ENCODE measurements at regions not wholly inside any gene's neighbourhood (a gene's known extent, or its start where the extent isn't known, plus 50 kb on each side); places are given as distances from the start of the nearest gene placed in this dataset.

DNA sequence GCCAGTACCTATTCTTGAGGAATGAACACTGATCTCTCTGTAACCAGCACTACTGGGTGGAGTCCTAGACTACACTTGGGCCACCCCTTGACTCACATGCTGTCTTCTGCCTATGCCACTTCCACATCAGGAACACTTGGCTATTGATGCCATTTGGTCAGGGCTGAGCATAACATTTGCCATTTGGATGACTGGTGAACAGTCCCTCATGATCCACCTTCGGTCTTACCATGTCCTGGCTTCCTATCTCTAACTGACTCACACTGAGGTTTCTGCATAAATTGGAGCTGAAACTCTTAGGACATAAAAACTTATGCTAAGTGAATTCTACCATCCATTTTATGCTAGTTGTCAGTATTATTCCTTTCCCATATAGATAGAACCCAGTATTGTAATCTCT lies 91.7 kb upstream of the PELI2 start:
- H3K79me2 ChIP-seq (ENCODE audit: low read length), result no peaks in the 10 kb centered on the region
- H3K27ac ChIP-seq (ENCODE audit: low read length), result no peak overlapping the region
- H3K9me3 ChIP-seq (ENCODE audit: low read length), result no peaks in the 10 kb centered on the region
- DNase-seq, result no peak
- no peak overlapping the region for H3K4me2 ChIP-seq (ENCODE audit: low read depth, low read length, poor library complexity, severe bottlenecking)
- H3K9me2 ChIP-seq (replicated peaks; ENCODE audit: insufficient read depth, low read length), result no peaks in the 10 kb centered on the region
- H3K9ac ChIP-seq (ENCODE audit: low read length), result no peak overlapping the region
- H2AFZ ChIP-seq (ENCODE audit: low read length), result no peak overlapping the region
- H3K36me3 ChIP-seq (ENCODE audit: insufficient read depth, low read length), result no peaks in the 10 kb centered on the region
- H3K4me3 ChIP-seq (ENCODE audit: low read length), result no peak overlapping the region
- no peaks in the 10 kb centered on the region for H3K4me1 ChIP-seq (ENCODE audit: low read length)
- H3K27me3 ChIP-seq (ENCODE audit: low read length), result 0 out of 2 replicates have a peak, but pooled peaks cover 3% of the 10 kb centered on the region
- H4K20me1 ChIP-seq (ENCODE audit: insufficient read depth, low read depth, low read length), result no peaks in the 10 kb centered on the region

DNA sequence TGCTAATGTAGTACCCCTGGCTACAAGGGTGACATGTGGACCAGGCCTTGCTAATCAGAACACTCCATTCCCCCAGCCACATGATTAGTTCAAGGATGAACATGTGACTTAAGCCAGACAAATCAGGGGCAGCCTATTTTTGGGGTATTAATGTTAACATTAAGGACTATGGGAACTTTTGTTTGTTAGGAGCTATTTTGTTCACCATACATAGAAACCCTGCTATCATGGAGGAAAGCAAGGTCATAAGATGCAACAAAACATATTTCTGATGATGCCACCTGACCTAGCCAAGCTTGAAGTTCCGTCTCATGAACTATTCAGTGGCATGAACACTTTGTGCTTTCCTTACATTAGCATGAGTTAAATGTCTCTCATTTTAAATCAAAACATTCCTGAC lies 90.8 kb upstream of the PELI2 start:
- Histone ChIP-seq H3K79me2 (ENCODE audit: low read length) (no peaks in the 10 kb centered on the region), H3K9me3 (ENCODE audit: low read length) (no peaks in the 10 kb centered on the region), H2AFZ (ENCODE audit: low read length) (no peak overlapping the region), H3K9ac (ENCODE audit: low read length) (no peak overlapping the region), H3K36me3 (ENCODE audit: insufficient read depth, low read length) (no peaks in the 10 kb centered on the region), H3K27me3 (ENCODE audit: low read length) (0 out of 2 replicates have a peak, but pooled peaks cover 3% of the 10 kb centered on the region), H3K27ac (ENCODE audit: low read length) (no peak overlapping the region), H3K4me2 (ENCODE audit: low read depth, low read length, poor library complexity, severe bottlenecking) (no peak overlapping the region), H3K9me2 (replicated peaks; ENCODE audit: insufficient read depth, low read length) (no peaks in the 10 kb centered on the region), H3K4me1 (ENCODE audit: low read length) (no peaks in the 10 kb centered on the region), H4K20me1 (ENCODE audit: insufficient read depth, low read depth, low read length) (no peaks in the 10 kb centered on the region), H3K4me3 (ENCODE audit: low read length) (no peak overlapping the region)
- DNase-seq, result no peak

DNA sequence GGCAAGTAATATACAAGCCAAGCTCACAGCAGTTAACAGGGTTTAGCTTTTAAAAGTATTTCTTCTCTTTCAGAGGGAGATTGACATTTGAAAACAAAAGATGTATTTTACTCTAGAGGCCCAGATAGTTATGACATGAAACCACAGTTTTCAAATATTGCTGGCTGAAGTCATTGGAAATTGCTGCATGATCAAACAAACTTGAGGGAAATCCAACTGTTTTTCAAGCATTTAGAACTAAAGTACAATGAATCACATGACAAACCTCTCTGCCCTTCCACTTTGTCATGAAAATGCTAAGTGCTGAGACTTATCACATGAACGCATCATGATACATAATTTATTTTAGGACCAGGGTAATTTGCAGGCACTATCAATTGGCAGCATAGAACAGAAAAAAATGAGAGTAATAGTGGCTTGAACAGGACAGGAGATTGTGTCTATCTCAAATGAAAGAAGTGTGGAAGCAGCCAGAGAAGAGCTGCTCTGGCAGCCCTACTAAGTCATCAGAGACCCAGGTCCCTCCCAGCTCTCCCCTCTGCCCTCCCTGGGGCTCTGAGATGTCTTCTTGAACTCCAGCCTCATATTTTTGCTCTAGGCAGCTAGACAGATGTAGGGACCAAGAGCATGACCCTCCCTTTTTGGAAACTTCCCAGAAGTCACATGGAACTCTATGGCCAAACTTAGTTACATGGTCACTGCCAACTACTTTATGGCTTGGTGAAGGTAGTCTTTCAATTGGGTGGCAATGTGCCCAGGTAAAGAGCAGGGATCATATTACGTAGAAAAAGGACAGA lies 90.1 kb upstream of the PELI2 start:
- Histone ChIP-seq H3K4me1 (ENCODE audit: low read length) (no peaks in the 10 kb centered on the region), H3K9ac (ENCODE audit: low read length) (no peak overlapping the region), H3K9me3 (ENCODE audit: low read length) (no peaks in the 10 kb centered on the region), H2AFZ (ENCODE audit: low read length) (no peak overlapping the region), H3K9me2 (replicated peaks; ENCODE audit: insufficient read depth, low read length) (no peaks in the 10 kb centered on the region), H3K27ac (ENCODE audit: low read length) (no peak overlapping the region), H3K79me2 (ENCODE audit: low read length) (no peaks in the 10 kb centered on the region), H3K36me3 (ENCODE audit: insufficient read depth, low read length) (no peaks in the 10 kb centered on the region), H3K4me3 (ENCODE audit: low read length) (no peak overlapping the region), H3K4me2 (ENCODE audit: low read depth, low read length, poor library complexity, severe bottlenecking) (no peak overlapping the region), H3K27me3 (ENCODE audit: low read length) (0 out of 2 replicates have a peak, but pooled peaks cover 3% of the 10 kb centered on the region), H4K20me1 (ENCODE audit: insufficient read depth, low read depth, low read length) (no peaks in the 10 kb centered on the region)
- no peak for DNase-seq

DNA sequence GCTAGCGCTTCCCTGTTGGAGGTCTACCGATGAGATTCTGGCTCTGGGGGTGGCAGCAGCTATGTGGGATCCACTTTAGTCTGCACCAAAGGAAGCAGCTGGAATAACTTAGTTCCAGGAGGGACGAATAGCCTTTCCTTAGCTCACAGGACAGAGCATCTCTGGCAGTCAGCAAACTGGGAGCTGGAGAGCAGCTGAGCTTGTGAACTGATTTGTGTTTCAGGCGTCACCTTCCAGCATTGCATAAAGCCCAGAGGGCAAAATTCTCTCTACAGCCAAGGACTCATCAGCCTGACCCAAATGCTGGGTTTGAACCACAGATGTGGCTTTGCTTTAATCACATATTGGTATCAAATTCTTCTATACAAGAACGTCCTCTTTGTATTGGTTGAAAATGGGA lies 81.9 kb upstream of the PELI2 start:
- Histone ChIP-seq H3K36me3 (ENCODE audit: insufficient read depth, low read length) (no peaks in the 10 kb centered on the region), H2AFZ (ENCODE audit: low read length) (no peak overlapping the region), H3K27ac (ENCODE audit: low read length) (no peak overlapping the region), H4K20me1 (ENCODE audit: insufficient read depth, low read depth, low read length) (no peaks in the 10 kb centered on the region), H3K9me2 (replicated peaks; ENCODE audit: insufficient read depth, low read length) (no peaks in the 10 kb centered on the region), H3K4me2 (ENCODE audit: low read depth, low read length, poor library complexity, severe bottlenecking) (no peak overlapping the region), H3K27me3 (ENCODE audit: low read length) (no peaks in the 10 kb centered on the region), H3K9ac (ENCODE audit: low read length) (no peak overlapping the region), H3K79me2 (ENCODE audit: low read length) (no peaks in the 10 kb centered on the region), H3K9me3 (ENCODE audit: low read length) (no peaks in the 10 kb centered on the region), H3K4me1 (ENCODE audit: low read length) (no peaks in the 10 kb centered on the region), H3K4me3 (ENCODE audit: low read length) (no peak overlapping the region)
- no peak for DNase-seq

DNA sequence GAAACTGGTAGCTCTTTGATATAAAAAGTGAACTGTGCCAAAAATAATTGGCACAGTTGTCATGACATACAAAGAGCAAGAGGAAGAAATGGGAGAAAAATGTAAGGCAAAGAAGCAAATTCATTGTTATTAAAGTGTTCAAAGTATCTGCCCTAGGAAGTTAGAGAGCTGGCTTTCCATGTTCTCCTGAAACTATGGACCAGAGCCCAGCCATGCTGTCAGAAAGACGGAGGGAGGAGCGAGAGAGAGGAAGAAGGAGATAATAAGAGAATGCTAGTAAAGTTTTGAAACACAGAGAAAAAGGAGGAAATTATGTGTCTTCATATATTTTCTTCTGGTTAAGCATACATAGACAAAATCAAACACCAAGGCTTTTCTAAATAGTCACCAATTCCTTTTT lies 78.1 kb upstream of the PELI2 start:
- Histone ChIP-seq H3K79me2 (ENCODE audit: low read length) (no peaks in the 10 kb centered on the region), H3K4me1 (ENCODE audit: low read length) (no peaks in the 10 kb centered on the region), H3K36me3 (ENCODE audit: insufficient read depth, low read length) (no peaks in the 10 kb centered on the region), H3K9me2 (replicated peaks; ENCODE audit: insufficient read depth, low read length) (no peaks in the 10 kb centered on the region; the same call in 1 of the 2 replicates), H3K4me2 (ENCODE audit: low read depth, low read length, poor library complexity, severe bottlenecking) (no peak overlapping the region), H4K20me1 (ENCODE audit: insufficient read depth, low read depth, low read length) (no peaks in the 10 kb centered on the region), H3K9me3 (ENCODE audit: low read length) (no peaks in the 10 kb centered on the region), H3K27ac (ENCODE audit: low read length) (no peak overlapping the region), H2AFZ (ENCODE audit: low read length) (no peak overlapping the region), H3K4me3 (ENCODE audit: low read length) (no peak overlapping the region), H3K27me3 (ENCODE audit: low read length) (no peaks in the 10 kb centered on the region), H3K9ac (ENCODE audit: low read length) (no peak overlapping the region)
- DNase-seq, result no peak

DNA sequence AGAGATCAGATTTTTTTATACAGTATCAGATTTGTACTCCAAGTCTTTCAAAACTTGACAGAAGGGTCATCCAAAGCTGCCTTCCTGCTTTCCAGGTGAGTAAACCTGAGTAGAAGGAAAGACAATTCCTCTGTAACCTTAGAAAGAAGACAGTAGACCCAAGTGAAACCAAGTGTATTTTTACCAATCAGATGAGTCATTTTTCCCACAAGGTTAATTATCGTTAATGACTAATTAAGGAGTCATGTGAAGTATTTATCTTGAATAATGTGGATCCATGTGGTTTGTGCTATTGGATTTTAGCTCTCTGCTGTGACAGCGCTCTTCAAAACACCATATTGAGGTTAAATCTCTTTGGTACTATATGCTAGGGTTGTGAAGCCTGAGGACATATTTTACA lies 74.0 kb upstream of the PELI2 start:
- Histone ChIP-seq H3K9me3 (ENCODE audit: low read length) (no peaks in the 10 kb centered on the region), H3K4me2 (ENCODE audit: low read depth, low read length, poor library complexity, severe bottlenecking) (no peak overlapping the region), H3K9ac (ENCODE audit: low read length) (no peak overlapping the region), H3K4me3 (ENCODE audit: low read length) (no peak overlapping the region), H2AFZ (ENCODE audit: low read length) (no peak overlapping the region), H3K79me2 (ENCODE audit: low read length) (no peaks in the 10 kb centered on the region), H3K27ac (ENCODE audit: low read length) (no peak overlapping the region), H3K9me2 (replicated peaks; ENCODE audit: insufficient read depth, low read length) (no peaks in the 10 kb centered on the region; the same call in 1 of the 2 replicates), H3K36me3 (ENCODE audit: insufficient read depth, low read length) (no peaks in the 10 kb centered on the region), H3K27me3 (ENCODE audit: low read length) (no peaks in the 10 kb centered on the region), H4K20me1 (ENCODE audit: insufficient read depth, low read depth, low read length) (no peaks in the 10 kb centered on the region), H3K4me1 (ENCODE audit: low read length) (no peaks in the 10 kb centered on the region)
- no peak for DNase-seq

DNA sequence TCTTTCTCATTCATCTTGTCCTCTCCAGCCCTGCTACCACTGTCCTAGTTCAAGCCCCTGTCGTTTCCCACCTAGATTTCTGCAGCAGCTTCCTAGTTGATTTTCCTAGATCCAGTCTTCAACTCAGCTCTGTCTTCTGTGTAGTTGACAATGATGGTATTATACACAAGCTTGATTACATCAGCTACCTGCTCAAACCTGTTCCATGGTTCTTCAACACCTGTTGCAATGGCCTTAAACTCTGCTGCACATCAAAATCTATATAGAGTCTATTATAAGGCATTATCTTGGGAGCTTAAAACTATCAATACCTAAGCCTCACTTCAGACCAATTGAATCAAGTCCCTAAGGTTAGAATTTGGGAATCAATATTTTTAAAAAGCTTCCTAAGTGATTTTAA lies 71.7 kb upstream of the PELI2 start:
- Histone ChIP-seq H3K4me2 (ENCODE audit: low read depth, low read length, poor library complexity, severe bottlenecking) (no peak overlapping the region), H3K9me3 (ENCODE audit: low read length) (no peaks in the 10 kb centered on the region), H3K27ac (ENCODE audit: low read length) (no peak overlapping the region), H3K4me1 (ENCODE audit: low read length) (no peaks in the 10 kb centered on the region), H3K27me3 (ENCODE audit: low read length) (no peaks in the 10 kb centered on the region), H3K9ac (ENCODE audit: low read length) (no peak overlapping the region), H3K4me3 (ENCODE audit: low read length) (no peak overlapping the region), H4K20me1 (ENCODE audit: insufficient read depth, low read depth, low read length) (no peaks in the 10 kb centered on the region), H3K79me2 (ENCODE audit: low read length) (no peaks in the 10 kb centered on the region), H3K36me3 (ENCODE audit: insufficient read depth, low read length) (no peaks in the 10 kb centered on the region), H3K9me2 (replicated peaks; ENCODE audit: insufficient read depth, low read length) (no peaks in the 10 kb centered on the region; the same call in 1 of the 2 replicates), H2AFZ (ENCODE audit: low read length) (no peak overlapping the region)
- DNase-seq, result no peak

DNA sequence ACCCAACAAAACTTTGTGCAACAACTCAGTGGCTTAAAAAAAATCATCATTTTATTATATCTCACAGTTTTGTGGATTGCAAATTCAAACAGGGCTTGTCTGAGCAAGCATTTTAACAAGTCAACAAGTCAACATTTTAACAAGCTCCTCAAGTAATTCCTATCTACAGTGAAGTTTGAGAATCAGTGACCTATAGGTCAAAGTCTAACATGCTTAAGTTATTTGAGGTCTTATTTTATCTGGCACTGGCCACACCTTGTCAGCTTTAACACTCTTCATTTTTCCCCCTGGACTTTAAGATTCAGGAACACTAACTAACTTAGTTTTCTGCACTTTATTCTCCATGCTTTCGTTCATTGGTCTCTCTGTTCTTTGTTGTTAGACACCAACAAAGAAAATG lies 71.2 kb upstream of the PELI2 start:
- no peak overlapping the region for H2AFZ ChIP-seq (ENCODE audit: low read length)
- no peaks in the 10 kb centered on the region for H3K27me3 ChIP-seq (ENCODE audit: low read length)
- H4K20me1 ChIP-seq (ENCODE audit: insufficient read depth, low read depth, low read length), result no peaks in the 10 kb centered on the region
- DNase-seq, result no peak
- H3K9ac ChIP-seq (ENCODE audit: low read length), result no peak overlapping the region
- H3K4me1 ChIP-seq (ENCODE audit: low read length), result no peaks in the 10 kb centered on the region
- H3K4me2 ChIP-seq (ENCODE audit: low read depth, low read length, poor library complexity, severe bottlenecking), result no peak overlapping the region
- H3K4me3 ChIP-seq (ENCODE audit: low read length), result no peak overlapping the region
- H3K9me2 ChIP-seq (replicated peaks; ENCODE audit: insufficient read depth, low read length), result no peaks in the 10 kb centered on the region; the same call in 1 of the 2 replicates
- no peaks in the 10 kb centered on the region for H3K9me3 ChIP-seq (ENCODE audit: low read length)
- no peak overlapping the region for H3K27ac ChIP-seq (ENCODE audit: low read length)
- H3K79me2 ChIP-seq (ENCODE audit: low read length), result no peaks in the 10 kb centered on the region
- H3K36me3 ChIP-seq (ENCODE audit: insufficient read depth, low read length), result no peaks in the 10 kb centered on the region

Measured in Karpas-422 (cell line).